ENCODE measurements at regions not wholly inside any gene's neighbourhood (a gene's known extent, or its start where the extent isn't known, plus 50 kb on each side); places are given as distances from the start of the nearest gene placed in this dataset.
A peak's percentile ranks its signal among the peaks of the same experiment; 100 is the strongest.
"Not testable (repeated sequence)": the region's sequence is repeated elsewhere in the genome, so short reads cannot be mapped to it uniquely, and the experiment has no call there.

- Histone ChIP-seq H3K4me2 (ENCODE audit: low read length) (no peak overlapping the region), H2BK15ac (replicated peaks; ENCODE audit: low read depth) (no peak overlapping the region), H3K9ac (ENCODE audit: low read length) (no peak overlapping the region), H2AK5ac (ENCODE audit: low read length) (no peak overlapping the region), H3K36me3 (ENCODE audit: control insufficient read depth, insufficient read depth, low read length) (no peaks in the 10 kb centered on the region), H3K18ac (ENCODE audit: low read length) (no peak overlapping the region), H3K79me1 (ENCODE audit: low read length) (no peaks in the 10 kb centered on the region), H3K4me1 (ENCODE audit: control insufficient read depth, low read depth, low read length) (no peaks in the 10 kb centered on the region), H3K79me2 (ENCODE audit: control insufficient read depth, insufficient read depth, low read length) (no peaks in the 10 kb centered on the region), H3K23ac (ENCODE audit: low read length) (no peak overlapping the region), H4K8ac (ENCODE audit: low read depth, low read length) (no peak overlapping the region), H3K4me3 (ENCODE audit: low read length) (no peak overlapping the region), H3K56ac (ENCODE audit: low read length) (no peak overlapping the region), H4K5ac (ENCODE audit: low read length) (no peak overlapping the region), H3K27ac (ENCODE audit: low read depth, low read length) (no peak overlapping the region), H3K27me3 (ENCODE audit: insufficient read depth, low read length, poor library complexity) (no peaks in the 10 kb centered on the region), H2BK5ac (ENCODE audit: low read length) (no peak overlapping the region), H2BK120ac (ENCODE audit: low read depth, low read length) (no peak overlapping the region), H3K4ac (ENCODE audit: low read depth, low read length) (no peak overlapping the region)
- no peak for DNase-seq
Observed at GRCh38 chr4:120281581-120281980, 214.9 kb upstream of the MAD2L1 start.

- H3K4me1 ChIP-seq (ENCODE audit: control insufficient read depth, low read depth, low read length): no peaks in the 10 kb centered on the region
- no peak overlapping the region for H3K27ac ChIP-seq (ENCODE audit: low read depth, low read length)
- H3K36me3 ChIP-seq (ENCODE audit: control insufficient read depth, insufficient read depth, low read length): no peaks in the 10 kb centered on the region
- H3K79me1 ChIP-seq (ENCODE audit: low read length): no peaks in the 10 kb centered on the region
- H2AK5ac ChIP-seq (ENCODE audit: low read length): no peak overlapping the region
- no peak overlapping the region for H3K4ac ChIP-seq (ENCODE audit: low read depth, low read length)
- no peak overlapping the region for H3K18ac ChIP-seq (ENCODE audit: low read length)
- H2BK120ac ChIP-seq (ENCODE audit: low read depth, low read length): no peak overlapping the region
- no peaks in the 10 kb centered on the region for H3K79me2 ChIP-seq (ENCODE audit: control insufficient read depth, insufficient read depth, low read length)
- H3K23ac ChIP-seq (ENCODE audit: low read length): no peak overlapping the region
- H2BK15ac ChIP-seq (replicated peaks; ENCODE audit: low read depth): no peak overlapping the region
- no peaks in the 10 kb centered on the region for H3K27me3 ChIP-seq (ENCODE audit: insufficient read depth, low read length, poor library complexity)
- H3K56ac ChIP-seq (ENCODE audit: low read length): no peak overlapping the region
- no peak overlapping the region for H3K9ac ChIP-seq (ENCODE audit: low read length)
- no peak overlapping the region for H2BK5ac ChIP-seq (ENCODE audit: low read length)
- no peak overlapping the region for H3K4me3 ChIP-seq (ENCODE audit: low read length)
- H3K4me2 ChIP-seq (ENCODE audit: low read length): no peak overlapping the region
- DNase-seq: no peak
- H4K8ac ChIP-seq (ENCODE audit: low read depth, low read length): no peak overlapping the region
- no peak overlapping the region for H4K5ac ChIP-seq (ENCODE audit: low read length)
Observed at GRCh38 chr4:120277391-120277790, 210.7 kb upstream of the MAD2L1 start.

GRCh38 chr4:120266602-120267001, 200.0 kb upstream of the MAD2L1 start:
- Histone ChIP-seq H3K36me3 (ENCODE audit: control insufficient read depth, insufficient read depth, low read length) (no peaks in the 10 kb centered on the region), H3K4me3 (ENCODE audit: low read length) (no peak overlapping the region), H2AK5ac (ENCODE audit: low read length) (no peak overlapping the region), H2BK5ac (ENCODE audit: low read length) (no peak overlapping the region), H4K5ac (ENCODE audit: low read length) (no peak overlapping the region), H3K79me1 (ENCODE audit: low read length) (no peaks in the 10 kb centered on the region), H4K8ac (ENCODE audit: low read depth, low read length) (no peak overlapping the region), H3K27me3 (ENCODE audit: insufficient read depth, low read length, poor library complexity) (no peaks in the 10 kb centered on the region), H3K9ac (ENCODE audit: low read length) (no peak overlapping the region), H2BK120ac (ENCODE audit: low read depth, low read length) (no peak overlapping the region), H3K4me1 (ENCODE audit: control insufficient read depth, low read depth, low read length) (no peaks in the 10 kb centered on the region), H2BK15ac (replicated peaks; ENCODE audit: low read depth) (no peak overlapping the region), H3K56ac (ENCODE audit: low read length) (no peak overlapping the region), H3K27ac (ENCODE audit: low read depth, low read length) (no peak overlapping the region), H3K4ac (ENCODE audit: low read depth, low read length) (no peak overlapping the region), H3K4me2 (ENCODE audit: low read length) (no peak overlapping the region), H3K18ac (ENCODE audit: low read length) (no peak overlapping the region), H3K23ac (ENCODE audit: low read length) (no peak overlapping the region), H3K79me2 (ENCODE audit: control insufficient read depth, insufficient read depth, low read length) (no peaks in the 10 kb centered on the region)
- DNase-seq: no peak
- WGBS (ENCODE audit: extremely low coverage, insufficient coverage, low lambda C conversion rate): no CpG with 5 or more reads among the region's 5 CpGs

- no peak overlapping the region for H3K18ac ChIP-seq (ENCODE audit: low read length)
- H2BK120ac ChIP-seq (ENCODE audit: low read depth, low read length): no peak overlapping the region
- H2BK15ac ChIP-seq (replicated peaks; ENCODE audit: low read depth): no peak overlapping the region
- H3K27ac ChIP-seq (ENCODE audit: low read depth, low read length): no peak overlapping the region
- no peaks in the 10 kb centered on the region for H3K36me3 ChIP-seq (ENCODE audit: control insufficient read depth, insufficient read depth, low read length)
- H3K27me3 ChIP-seq (ENCODE audit: insufficient read depth, low read length, poor library complexity): no peaks in the 10 kb centered on the region
- no peak overlapping the region for H4K5ac ChIP-seq (ENCODE audit: low read length)
- no CpG with 5 or more reads among the region's 4 CpGs for WGBS (ENCODE audit: extremely low coverage, insufficient coverage, low lambda C conversion rate)
- H3K9ac ChIP-seq (ENCODE audit: low read length): no peak overlapping the region
- no peak for DNase-seq
- H3K56ac ChIP-seq (ENCODE audit: low read length): no peak overlapping the region
- H4K8ac ChIP-seq (ENCODE audit: low read depth, low read length): no peak overlapping the region
- no peak overlapping the region for H2BK5ac ChIP-seq (ENCODE audit: low read length)
- no peaks in the 10 kb centered on the region for H3K79me1 ChIP-seq (ENCODE audit: low read length)
- no peaks in the 10 kb centered on the region for H3K4me1 ChIP-seq (ENCODE audit: control insufficient read depth, low read depth, low read length)
- H3K4ac ChIP-seq (ENCODE audit: low read depth, low read length): no peak overlapping the region
- H3K79me2 ChIP-seq (ENCODE audit: control insufficient read depth, insufficient read depth, low read length): no peaks in the 10 kb centered on the region
- H3K4me3 ChIP-seq (ENCODE audit: low read length): no peak overlapping the region
- H3K4me2 ChIP-seq (ENCODE audit: low read length): no peak overlapping the region
- no peak overlapping the region for H3K23ac ChIP-seq (ENCODE audit: low read length)
- no peak overlapping the region for H2AK5ac ChIP-seq (ENCODE audit: low read length)
Observed at GRCh38 chr4:120263618-120264017, 197.0 kb upstream of the MAD2L1 start.

- H3K4me2 ChIP-seq (ENCODE audit: low read length): no peak overlapping the region
- H3K79me2 ChIP-seq (ENCODE audit: control insufficient read depth, insufficient read depth, low read length): no peaks in the 10 kb centered on the region
- no peak overlapping the region for H3K18ac ChIP-seq (ENCODE audit: low read length)
- H2BK5ac ChIP-seq (ENCODE audit: low read length): no peak overlapping the region
- H3K4me3 ChIP-seq (ENCODE audit: low read length): no peak overlapping the region
- no peak overlapping the region for H3K27ac ChIP-seq (ENCODE audit: low read depth, low read length)
- no peaks in the 10 kb centered on the region for H3K27me3 ChIP-seq (ENCODE audit: insufficient read depth, low read length, poor library complexity)
- H4K5ac ChIP-seq (ENCODE audit: low read length): no peak overlapping the region
- no peak overlapping the region for H3K56ac ChIP-seq (ENCODE audit: low read length)
- H3K4ac ChIP-seq (ENCODE audit: low read depth, low read length): no peak overlapping the region
- no peak for DNase-seq
- no peak overlapping the region for H3K23ac ChIP-seq (ENCODE audit: low read length)
- no peak overlapping the region for H2BK15ac ChIP-seq (replicated peaks; ENCODE audit: low read depth)
- no peaks in the 10 kb centered on the region for H3K79me1 ChIP-seq (ENCODE audit: low read length)
- WGBS (ENCODE audit: extremely low coverage, insufficient coverage, low lambda C conversion rate): no CpG with 5 or more reads among the region's 6 CpGs
- H2BK120ac ChIP-seq (ENCODE audit: low read depth, low read length): no peak overlapping the region
- H3K4me1 ChIP-seq (ENCODE audit: control insufficient read depth, low read depth, low read length): no peaks in the 10 kb centered on the region
- no peak overlapping the region for H2AK5ac ChIP-seq (ENCODE audit: low read length)
- H4K8ac ChIP-seq (ENCODE audit: low read depth, low read length): no peak overlapping the region
- H3K9ac ChIP-seq (ENCODE audit: low read length): no peak overlapping the region
- no peaks in the 10 kb centered on the region for H3K36me3 ChIP-seq (ENCODE audit: control insufficient read depth, insufficient read depth, low read length)
Observed at GRCh38 chr4:120261117-120261516, 194.5 kb upstream of the MAD2L1 start.

GRCh38 chr4:120256112-120256775, 189.6 kb upstream of the MAD2L1 start:
- not testable (repeated sequence) for H3K23ac ChIP-seq (ENCODE audit: low read length); H4K5ac ChIP-seq (ENCODE audit: low read length); H3K27me3 ChIP-seq (ENCODE audit: insufficient read depth, low read length, poor library complexity); H3K4ac ChIP-seq (ENCODE audit: low read depth, low read length); H2AK5ac ChIP-seq (ENCODE audit: low read length); H3K9ac ChIP-seq (ENCODE audit: low read length); H3K4me1 ChIP-seq (ENCODE audit: control insufficient read depth, low read depth, low read length); H3K79me2 ChIP-seq (ENCODE audit: control insufficient read depth, insufficient read depth, low read length); H3K36me3 ChIP-seq (ENCODE audit: control insufficient read depth, insufficient read depth, low read length); H3K4me3 ChIP-seq (ENCODE audit: low read length); H2BK5ac ChIP-seq (ENCODE audit: low read length); H3K4me2 ChIP-seq (ENCODE audit: low read length); H3K79me1 ChIP-seq (ENCODE audit: low read length); H4K8ac ChIP-seq (ENCODE audit: low read depth, low read length); H2BK120ac ChIP-seq (ENCODE audit: low read depth, low read length); H3K18ac ChIP-seq (ENCODE audit: low read length); H3K27ac ChIP-seq (ENCODE audit: low read depth, low read length); H2BK15ac ChIP-seq (replicated peaks; ENCODE audit: low read depth)
- peak overlapping the region; percentile 42 for H3K56ac ChIP-seq (ENCODE audit: low read length)
- peak; percentile 66 for DNase-seq
- no CpG with 5 or more reads among the region's 28 CpGs for WGBS (ENCODE audit: extremely low coverage, insufficient coverage, low lambda C conversion rate)

Data from mesendoderm (in vitro differentiated cells).